AG08396 (cell line): ENCODE measurements at regions not wholly inside any gene's neighbourhood (a gene's known extent, or its start where the extent isn't known, plus 50 kb on each side); places are given as distances from the start of the nearest gene placed in this dataset.

Source experiments
- DNase-seq: peaks from one replicate; pipeline ENCODE4 v3.0.0; 2012; ENCODE audit warnings: low spot score, mixed read lengths

DNA sequence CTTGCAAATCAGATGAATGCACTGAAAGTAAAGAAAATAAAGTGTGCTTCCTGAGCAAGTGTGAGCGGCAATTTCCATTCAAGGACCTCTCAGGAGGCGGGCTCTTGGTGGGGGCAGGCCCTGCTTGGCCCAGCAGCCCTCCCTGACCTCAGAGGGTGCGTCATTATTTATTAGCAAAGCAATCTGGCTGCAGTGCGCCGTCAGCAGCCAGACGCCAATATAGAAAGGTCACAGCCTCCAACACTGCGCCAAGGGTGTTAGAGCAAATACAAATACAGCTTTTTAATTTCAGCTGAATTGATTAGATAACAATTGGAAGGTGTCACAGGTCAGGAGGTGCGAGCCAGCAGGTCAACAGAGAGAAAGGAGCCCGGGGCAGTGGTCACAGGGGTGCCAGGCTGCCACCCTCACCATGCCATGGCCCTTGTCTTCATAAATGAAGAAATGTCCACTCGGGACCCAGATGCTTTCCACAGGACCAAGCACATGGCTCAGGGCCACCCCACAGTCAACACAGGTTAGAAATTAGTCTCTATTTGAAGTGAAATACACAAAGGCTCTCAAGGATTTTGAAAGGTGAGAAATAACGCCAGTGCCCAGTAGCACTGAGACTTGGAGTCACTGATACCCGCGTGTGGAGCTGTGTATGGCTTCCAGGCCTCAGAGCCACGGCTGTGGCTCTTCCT is 309.8 kb downstream of the IRX2 start:
- no peak for DNase-seq

DNA sequence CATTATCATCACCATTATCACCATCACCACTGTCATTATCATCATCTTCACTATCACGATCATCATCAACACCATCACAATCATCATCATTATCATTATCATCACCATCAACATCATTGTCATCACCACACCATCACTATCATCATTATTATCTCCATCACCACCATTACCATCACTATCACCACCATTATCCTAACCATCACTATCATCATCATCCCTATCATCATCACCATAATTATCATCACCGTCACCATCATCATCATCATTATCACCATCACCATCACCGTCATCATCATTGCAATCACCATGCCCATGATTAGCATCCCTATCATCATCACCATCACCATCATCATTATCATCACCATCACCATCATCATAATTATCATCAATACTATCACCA is 311.9 kb downstream of the IRX2 start:
- DNase-seq, result no peak

DNA sequence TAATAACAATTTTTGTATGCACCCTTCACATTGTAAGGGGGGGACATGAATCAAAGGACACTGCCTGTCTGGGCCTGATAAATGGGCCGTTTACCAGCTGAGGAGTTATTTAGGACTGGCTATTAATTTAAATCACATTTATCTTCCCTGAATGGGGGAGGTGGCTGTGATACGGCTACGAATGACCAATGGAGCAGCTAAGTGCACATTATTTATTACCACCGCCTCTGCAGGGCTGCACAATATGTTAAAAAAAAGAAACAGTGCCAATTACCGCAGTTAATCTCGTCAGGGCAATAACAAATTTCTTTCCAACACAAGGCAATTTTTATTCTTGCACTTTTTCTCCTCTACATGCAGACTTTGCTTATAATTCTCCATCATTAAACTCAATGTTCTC is 318.4 kb downstream of the IRX2 start:
- DNase-seq, result no peak

DNA sequence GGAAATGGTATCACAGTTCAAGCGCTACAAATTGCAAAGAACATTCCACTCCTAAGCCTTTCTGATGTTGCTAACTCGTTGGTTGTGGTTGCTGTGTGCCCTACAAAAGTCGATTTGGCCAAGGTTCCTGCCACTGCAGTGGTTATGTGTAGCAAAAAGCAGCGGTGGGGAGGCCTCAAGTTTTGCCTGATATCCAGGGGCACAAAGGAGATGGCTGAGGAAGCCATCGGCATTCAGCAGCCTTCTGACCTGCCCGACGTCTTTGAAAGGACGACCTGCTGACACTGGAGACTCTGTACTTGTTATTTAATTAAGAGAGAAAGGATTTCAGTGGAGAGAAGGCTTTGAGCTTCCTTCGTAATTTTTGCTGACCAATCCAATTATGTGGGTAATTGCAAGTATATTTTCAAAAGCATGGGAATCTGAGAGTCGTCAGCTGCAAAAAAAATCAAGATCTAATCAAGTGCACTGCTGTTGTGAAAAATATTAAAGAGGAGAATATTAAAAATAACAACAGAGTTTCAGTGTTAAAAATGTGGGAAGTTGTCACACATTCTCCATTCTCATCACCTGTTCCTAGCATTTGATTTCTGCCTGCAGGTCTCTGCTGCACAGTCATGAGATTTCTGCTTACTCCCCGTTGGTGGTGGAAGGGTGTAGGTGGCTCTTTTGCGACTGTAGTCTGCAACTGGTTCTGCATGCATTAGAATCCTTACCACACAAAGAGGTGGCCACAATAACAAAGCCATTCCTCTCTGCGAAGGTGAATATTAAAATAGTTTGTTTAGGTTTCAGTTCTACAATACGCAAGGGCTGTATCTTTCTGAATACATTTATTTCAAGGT is 319.2 kb downstream of the IRX2 start:
- no peak for DNase-seq

DNA sequence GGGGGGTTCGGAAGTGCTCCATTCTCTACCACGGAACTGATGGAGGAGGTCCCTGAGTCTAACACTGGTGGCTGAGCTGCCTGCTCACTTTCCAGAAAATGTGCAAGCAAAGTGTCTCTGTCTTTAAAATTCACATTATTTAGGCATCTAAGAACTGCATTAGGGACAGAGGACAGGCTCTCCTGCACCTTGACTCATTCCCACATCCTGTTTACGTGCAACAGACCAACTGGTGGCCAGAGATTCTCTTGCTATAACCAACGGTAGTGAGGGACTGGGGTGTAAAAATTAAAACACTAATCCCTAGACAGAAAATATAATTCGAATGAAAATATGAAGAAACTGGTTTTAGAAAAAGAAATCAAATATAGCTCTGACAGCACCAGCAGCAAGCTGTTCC is 320.9 kb downstream of the IRX2 start:
- DNase-seq, result no peak

DNA sequence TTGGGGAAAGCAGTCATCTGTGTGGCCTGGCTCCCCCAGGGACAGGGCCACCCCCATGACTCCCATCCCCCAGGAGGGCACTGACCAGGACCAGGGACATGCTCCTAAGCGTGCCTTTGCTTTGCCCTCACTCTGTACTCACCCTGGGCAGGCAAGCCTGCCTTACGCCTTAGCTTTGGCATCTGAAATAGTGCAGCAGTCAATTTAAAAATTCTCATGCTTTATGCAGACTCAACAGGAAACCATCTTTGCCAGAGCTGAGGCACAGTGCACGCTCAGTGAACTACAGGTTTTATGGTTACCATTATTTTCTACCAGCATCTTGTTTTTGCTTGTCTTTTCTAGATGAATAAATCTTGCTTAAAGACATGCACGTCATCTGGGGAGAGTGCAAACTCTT is 323.5 kb downstream of the IRX2 start:
- no peak for DNase-seq

DNA sequence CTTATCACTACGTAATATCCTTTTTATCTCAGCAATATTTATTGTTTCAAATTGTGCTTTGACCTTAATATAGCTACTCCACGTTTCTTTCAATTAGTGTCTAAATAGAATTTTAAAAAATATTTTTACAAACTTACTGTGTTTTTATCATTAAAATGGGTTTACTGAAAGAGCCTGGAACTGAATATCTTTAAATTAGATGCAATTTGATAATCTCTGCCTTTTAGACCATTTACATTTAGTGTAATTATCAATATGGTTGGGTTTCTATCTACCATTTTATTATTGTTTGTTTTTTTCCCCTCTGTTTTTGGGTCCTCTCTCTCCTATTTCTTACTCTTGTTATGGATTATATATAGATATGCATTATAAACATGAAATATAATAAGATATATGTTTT is 327.8 kb downstream of the IRX2 start:
- no peak for DNase-seq

DNA sequence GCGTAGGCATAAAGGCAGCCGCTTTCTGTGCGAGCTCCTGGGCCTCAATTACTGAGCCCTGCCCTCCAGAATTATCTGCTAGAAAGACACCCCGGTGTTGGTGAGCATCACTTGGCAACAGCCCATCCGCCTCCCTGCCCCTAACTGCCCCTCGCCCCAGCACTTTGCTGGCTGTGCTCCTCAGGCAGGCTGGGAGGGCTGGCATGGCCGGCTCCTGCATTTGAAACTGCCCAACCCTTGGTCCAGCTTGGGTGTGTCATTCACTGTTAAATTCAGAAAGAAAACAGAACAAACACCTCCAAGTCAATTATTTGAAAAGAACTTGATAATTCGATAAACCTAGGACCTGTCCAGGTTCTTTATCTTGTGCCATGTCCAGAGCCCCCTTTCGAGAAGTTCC is 334.2 kb downstream of the IRX2 start:
- DNase-seq, result no peak

DNA sequence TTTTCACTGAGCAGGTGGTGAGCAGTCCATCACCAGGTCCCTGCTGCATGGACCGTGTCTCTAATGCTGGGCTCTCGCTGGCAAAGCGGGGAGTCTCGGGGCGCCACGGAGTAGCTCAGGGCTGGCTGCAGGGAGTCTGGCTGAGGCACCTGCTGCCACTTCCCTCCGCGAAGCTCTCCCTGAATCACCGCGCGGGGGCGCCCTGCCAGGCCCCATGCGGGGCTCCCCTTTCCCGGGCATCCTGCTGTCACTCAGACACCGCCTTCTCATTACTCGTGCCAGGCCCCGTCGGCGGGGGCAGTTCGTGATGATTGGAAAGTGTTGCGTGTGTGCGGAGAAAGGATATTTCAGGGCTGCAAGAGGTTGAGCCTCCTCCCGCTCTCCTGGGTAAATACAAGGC is 335.8 kb downstream of the IRX2 start:
- no peak for DNase-seq

DNA sequence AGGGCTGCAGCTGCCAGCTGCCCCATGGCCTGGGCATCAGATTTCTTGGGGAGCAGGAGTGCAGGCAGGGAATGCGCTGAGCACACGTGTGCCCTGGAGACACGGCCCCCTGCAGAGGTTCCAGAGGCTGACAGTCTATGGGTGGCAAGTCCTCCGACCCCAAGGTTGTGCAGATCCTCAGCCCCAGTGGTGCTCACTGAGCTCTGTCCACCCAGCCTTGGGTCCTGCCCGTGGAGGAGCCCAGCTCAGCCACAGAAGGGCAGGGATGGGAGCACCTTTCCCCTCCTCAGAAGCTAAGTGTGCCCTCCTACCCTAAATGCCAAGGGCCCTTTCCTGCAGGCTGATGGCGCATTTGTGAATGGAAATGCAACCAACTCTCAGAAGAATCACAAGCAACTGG is 341.0 kb downstream of the IRX2 start:
- DNase-seq, result no peak

DNA sequence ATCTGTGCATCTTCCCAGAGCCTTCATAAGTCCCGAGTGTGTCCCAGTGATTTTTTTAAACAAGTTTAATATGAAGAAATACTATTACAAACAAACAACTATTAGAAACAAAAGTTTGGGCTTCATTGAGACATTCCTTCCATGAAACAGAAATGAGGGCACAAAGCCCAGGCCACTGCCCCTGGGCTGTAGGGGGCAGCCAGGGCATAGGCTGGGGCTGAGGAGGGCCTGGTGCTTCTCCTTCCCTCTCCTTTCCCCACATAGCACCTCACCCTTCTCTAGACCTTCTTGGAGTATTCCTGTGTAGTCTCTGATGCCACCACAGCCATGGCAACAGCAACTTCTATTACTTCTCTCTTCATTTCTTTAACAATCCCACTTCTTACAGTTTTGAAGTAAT is 348.2 kb downstream of the IRX2 start:
- DNase-seq, result no peak

DNA sequence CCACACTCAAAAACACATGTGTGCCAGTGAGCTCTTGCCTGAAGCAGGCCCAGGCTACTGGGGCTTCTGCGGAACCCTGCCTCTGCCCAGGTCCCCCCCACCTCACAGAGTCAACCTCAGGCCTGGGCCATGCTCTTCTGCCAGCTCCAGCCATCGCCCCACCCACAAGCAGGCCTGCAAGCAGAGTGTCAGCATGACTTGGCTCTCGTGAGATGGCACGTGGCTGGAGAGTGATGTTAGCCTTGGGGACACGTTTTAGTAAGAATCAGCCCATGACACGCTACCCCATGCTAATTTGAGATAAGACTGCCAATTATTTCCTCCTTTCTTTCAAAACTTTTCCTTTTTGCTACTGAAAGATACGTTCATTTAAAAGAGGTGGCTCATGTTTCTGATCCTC is 351.7 kb downstream of the IRX2 start:
- DNase-seq, result no peak

DNA sequence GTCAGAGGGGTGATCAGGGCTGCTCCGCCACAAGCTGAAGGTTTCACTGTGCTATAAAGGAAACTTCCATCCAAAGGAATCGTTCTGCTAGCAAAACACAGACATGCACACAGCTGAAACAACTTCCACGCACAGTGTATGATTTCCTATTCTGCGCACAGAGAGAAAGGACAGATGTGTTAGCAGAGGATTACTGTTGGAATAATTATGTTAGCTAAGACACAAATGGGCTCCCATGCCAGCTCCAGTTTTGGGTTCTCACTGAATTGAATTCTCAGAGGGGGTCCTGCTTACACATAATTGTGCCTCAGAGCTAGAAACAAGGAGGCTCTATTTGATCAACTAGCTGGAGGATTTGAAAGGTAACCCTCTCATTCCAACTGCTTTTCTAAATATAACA is 352.4 kb downstream of the IRX2 start:
- DNase-seq, result no peak

DNA sequence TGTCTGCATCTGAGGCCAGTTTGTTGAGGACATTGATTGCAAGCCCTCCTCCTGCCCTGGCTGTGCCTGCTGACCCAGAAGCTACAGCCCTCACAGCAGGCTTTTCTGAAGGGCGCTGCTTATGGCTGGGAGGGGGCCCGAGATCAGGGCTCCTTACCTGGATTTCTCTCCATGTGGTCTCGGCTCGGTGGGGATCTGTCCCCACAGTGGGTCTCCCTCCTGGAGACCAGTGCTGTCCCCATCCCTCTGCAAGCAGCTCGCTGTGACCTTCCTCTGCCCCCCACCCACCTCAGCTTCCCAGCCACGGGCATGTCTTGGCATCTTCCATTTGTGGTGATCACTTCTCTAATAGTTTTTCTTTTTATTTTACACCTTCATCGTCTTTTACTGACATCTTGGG is 357.9 kb downstream of the IRX2 start:
- no peak for DNase-seq

DNA sequence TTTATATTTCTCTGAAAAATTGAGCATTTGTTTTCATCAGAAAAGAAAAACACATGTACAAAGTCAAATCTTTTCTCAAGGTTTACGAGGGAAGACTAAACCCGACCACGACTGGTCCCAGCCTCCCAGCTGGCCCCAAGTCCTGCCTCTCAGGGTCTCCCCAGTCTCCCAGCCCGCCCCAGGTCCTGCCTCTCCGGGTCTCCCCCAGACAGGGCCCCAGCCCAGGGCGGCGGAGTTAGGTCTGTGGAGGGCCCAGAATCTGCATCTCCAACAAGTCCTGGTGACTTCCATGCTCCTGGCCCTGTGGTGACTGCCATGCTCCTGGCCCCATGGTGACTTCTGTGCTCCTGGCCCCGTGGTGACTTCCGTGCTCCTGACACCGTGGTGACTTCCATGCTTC is 359.9 kb downstream of the IRX2 start:
- no peak for DNase-seq

DNA sequence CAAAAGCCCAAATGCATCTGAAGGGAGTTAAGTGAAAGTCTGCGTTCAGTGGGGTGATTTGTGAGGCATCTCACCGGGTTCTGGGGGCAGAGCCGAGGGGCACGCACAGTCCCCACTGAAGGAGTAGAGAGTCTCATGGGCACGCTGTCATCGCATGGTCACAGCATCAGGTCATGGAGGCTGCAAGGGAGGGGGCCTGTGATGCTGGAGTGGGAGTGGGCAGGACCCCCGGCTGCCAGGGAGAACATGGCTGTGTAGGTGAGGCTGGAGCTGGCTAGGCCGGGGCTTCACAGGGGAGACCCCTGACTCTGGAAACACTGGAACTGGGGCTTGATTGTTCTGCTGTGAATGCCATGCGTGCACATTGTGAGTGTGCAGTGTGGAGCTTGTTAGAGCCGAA is 360.5 kb downstream of the IRX2 start:
- DNase-seq, result no peak

DNA sequence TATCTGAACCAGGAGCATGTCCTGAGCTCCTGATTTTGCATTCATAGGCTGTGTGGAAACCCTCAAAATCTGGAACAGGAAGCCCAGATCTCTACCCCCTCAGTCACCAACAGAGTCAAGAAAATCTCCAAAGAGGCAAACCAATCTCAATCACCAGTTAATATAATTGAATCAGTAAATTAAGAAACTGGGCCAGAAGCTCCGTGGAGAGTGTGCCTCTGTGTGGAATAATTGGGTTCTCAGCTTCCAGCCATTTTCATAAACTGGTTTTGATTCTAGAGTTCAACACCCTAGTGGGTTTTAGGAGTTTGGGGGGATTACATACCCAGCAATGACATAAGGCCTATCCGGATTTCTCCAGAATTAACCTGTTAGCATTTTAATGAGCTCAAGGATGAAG is 362.9 kb downstream of the IRX2 start:
- no peak for DNase-seq

DNA sequence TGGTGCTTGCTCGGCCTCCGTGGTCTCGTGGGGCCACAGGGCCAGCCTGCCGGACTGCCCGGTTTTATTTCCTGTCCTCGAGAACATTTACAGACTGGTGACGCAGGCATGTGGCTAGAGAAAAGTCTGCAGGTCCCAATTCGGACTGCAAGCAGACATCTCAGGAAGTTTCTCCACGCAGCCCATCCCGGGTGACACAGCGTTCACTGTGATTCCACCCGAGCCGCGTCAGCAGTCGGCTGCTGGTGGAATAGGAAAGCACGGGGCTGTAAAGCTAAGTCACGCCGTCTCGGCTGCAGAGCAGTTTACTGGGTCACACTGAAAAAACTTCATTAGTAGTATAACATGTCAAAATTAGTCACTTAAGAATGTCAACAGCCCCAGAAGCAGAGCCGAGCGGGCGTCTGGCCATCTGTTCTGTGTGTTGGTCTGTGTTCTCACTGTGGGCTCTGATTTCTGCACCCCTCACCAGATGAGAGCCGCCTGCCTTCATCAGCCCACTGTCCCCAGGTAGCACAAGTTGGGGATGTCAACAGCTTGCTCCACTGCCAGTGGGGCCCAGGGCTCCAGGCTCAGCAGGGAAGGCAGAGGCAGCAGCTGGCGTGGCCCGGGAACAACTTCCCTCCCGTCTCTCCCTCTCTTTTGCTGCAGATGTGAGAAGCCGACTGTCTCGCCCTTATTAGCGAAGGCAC is 363.7 kb downstream of the IRX2 start:
- DNase-seq, result no peak

DNA sequence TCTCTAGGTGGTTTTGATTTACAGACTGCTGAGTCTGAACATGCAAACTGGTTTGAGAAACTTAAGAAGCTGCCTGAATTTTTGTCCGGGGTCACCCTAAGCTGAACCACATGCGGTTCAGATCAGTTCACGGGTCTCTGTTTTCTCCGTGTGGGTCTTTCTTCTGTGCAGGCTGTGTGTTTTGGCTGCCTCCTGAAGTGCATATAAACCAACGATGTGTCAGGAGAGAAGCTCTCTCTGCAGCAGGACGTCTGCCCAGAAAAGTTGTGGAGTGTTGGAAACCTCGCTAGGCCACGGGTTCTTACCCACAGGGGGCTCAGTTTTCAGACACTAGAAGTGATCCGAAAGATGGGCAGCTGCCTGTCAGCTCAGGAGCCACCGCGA is 364.2 kb downstream of the IRX2 start:
- DNase-seq, result no peak

DNA sequence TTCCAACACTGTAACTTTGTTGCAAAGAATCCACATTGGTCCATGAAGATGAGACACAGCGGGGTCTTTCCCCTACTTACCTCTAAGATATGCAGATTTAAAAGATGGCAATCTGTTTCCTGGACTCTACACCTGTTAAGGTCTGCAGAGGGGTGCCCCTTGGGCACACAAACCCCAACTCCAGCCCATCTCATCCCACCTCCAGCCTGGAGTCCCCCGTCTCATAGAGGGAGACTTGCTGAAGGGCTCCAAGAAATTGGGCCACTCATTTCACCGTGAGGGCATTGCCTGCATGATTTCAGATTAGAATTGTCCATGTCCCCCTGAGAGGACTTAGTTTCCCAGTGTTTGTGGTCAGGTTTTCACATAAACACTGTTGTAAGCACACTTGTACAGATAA is 365.7 kb downstream of the IRX2 start:
- no peak for DNase-seq

DNA sequence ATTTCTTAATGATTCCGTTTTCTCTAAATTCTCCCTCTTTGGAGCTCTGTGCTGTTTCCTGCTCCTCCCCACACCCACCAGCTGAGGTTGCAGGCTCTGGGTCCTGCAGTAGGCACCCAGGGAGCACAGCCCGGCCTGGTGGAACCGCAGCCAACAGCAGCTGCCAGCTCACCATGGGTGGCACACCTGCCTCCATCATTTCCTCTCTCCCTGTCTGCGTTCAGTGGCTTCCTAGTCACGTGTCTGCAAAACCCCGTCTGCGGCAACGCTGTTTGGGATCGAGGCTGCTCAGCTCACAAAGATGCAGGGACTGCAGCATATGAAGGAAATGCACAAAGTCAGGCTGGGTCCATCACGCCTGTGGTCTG is 367.8 kb downstream of the IRX2 start:
- no peak for DNase-seq

DNA sequence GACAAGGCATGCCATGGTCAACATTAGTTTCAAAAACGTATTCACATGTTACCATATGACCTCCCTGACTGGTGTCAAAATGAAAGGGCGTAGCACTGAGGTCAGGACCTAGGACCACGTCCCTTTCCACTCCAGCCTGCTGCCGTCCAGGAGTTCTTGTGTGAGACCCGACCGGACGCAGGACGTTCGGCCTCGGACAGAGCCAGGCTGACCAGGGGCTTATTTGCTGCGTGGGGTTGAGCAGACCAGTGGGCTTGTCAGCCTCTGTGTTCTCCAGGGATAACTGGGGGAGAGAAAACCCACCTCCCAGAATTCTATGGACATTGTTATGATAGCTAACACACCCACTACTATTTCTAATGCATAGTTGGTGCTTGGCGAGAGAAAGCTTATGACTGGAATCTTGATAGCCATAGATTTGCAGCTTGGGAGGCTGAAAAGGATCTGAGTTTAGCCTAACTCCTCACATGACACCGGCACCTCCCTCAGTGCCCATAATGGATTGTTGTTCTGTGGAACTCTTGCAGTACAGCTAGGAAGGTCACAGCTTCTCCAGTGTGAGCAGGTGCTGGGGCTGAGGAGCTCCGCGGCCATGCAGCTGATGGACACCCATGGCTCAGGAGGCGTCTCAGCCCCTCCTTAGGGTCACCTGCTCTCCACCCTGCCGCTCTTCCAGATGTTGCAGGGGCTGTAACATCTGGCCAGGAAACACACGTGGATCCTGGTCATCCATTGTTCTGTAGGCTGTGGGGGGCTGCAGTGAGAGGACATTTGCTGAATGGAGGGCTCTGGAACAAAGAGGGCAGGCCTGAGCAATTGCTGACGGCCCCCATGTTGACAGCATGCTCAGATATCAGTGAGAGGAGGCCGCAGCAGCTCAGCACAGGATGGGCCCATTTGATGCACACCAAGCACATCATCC is 368.4 kb downstream of the IRX2 start:
- DNase-seq, result no peak
